22Rv1 (cell line): ENCODE measurements at regions not wholly inside any gene's neighbourhood (a gene's known extent, or its start where the extent isn't known, plus 50 kb on each side); places are given as distances from the start of the nearest gene placed in this dataset.

Experiments
- CTCF ChIP-seq: fragments of 450-650 bp; IDR thresholded peaks from 2 replicates; pipeline ENCODE4 v1.5.1; 2017; ENCODE audit warnings: mild to moderate bottlenecking
- ZFX ChIP-seq: fragments of 450-650 bp; IDR thresholded peaks from 2 replicates; pipeline ENCODE4 v1.6.1; 2017; ENCODE audit warnings: antibody characterized with exemption, borderline replicate concordance

GRCh38 chr16:65294165-65294564, 172.3 kb upstream of the CDH11 start:
- TF ChIP-seq CTCF (no peak), ZFX (no peak)
